Vagina (tissue), 2 donors: ENCODE measurements at regions not wholly inside any gene's neighbourhood (a gene's known extent, or its start where the extent isn't known, plus 50 kb on each side); places are given as distances from the start of the nearest gene placed in this dataset.

Experiments used
- POLR2A ChIP-seq, 2 donors: fragments of 450-650 bp; IDR thresholded peaks; one replicate each; pipeline ENCODE4 v1.6.1; 2017; ENCODE audit warnings: antibody characterized with exemption in 2 of 2, mild to moderate bottlenecking in 2 of 2, moderate library complexity in 2 of 2
- POLR2AphosphoS5 ChIP-seq, 2 donors: sonication (generic); formaldehyde crosslinking; IDR thresholded peaks; one replicate each; pipeline ENCODE4 v1.9.0; 2017; ENCODE audit warnings: antibody characterized with exemption in 2 of 2, mild to moderate bottlenecking in 2 of 2, low read depth in 1 of 2; ENCODE audit not compliant: insufficient read depth in 1 of 2
- TF ChIP-seq, protein P1 (sequence below), 3 experiments: fragments of 450-650 bp in 2 of 3; fragments of 200-600 bp in 1 of 3; sonication (generic) in 1 of 3; IDR thresholded peaks; one replicate each; pipeline ENCODE4 v1.5.1; 2017 to 2019; ENCODE audit warnings: antibody characterized with exemption in 3 of 3, mild to moderate bottlenecking in 2 of 3, moderate library complexity in 2 of 3

- no peak for TF ChIP-seq POLR2AphosphoS5 (IDR thresholded peaks at IDR 0.05; ENCODE audit: insufficient read depth in 1 of 2, low read depth in 1 of 2)
- TF ChIP-seq, protein P1, sequence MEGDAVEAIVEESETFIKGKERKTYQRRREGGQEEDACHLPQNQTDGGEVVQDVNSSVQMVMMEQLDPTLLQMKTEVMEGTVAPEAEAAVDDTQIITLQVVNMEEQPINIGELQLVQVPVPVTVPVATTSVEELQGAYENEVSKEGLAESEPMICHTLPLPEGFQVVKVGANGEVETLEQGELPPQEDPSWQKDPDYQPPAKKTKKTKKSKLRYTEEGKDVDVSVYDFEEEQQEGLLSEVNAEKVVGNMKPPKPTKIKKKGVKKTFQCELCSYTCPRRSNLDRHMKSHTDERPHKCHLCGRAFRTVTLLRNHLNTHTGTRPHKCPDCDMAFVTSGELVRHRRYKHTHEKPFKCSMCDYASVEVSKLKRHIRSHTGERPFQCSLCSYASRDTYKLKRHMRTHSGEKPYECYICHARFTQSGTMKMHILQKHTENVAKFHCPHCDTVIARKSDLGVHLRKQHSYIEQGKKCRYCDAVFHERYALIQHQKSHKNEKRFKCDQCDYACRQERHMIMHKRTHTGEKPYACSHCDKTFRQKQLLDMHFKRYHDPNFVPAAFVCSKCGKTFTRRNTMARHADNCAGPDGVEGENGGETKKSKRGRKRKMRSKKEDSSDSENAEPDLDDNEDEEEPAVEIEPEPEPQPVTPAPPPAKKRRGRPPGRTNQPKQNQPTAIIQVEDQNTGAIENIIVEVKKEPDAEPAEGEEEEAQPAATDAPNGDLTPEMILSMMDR (IDR thresholded peaks at IDR 0.05), result no peak
- no peak for TF ChIP-seq POLR2A (IDR thresholded peaks at IDR 0.05)
Measured at GRCh38 chr5:168192120-168192519, 99.3 kb upstream of the WWC1 start.
